GM23248 (cell line): ENCODE measurements at regions not wholly inside any gene's neighbourhood (a gene's known extent, or its start where the extent isn't known, plus 50 kb on each side); places are given as distances from the start of the nearest gene placed in this dataset.

Experiments
- DNase-seq: peaks from one replicate; pipeline ENCODE4 v3.0.0-alpha.2; 2015
- H2AFZ ChIP-seq: fragments of 200-600 bp; sonication (generic); 2 replicates; pipeline ENCODE4 v1.6.1; 2016; ENCODE audit warnings: antibody characterized with exemption
- H3F3A ChIP-seq: fragments of 200-600 bp; sonication (generic); 2 replicates; pipeline ENCODE4 v1.6.1; 2016; ENCODE audit warnings: mild to moderate bottlenecking, antibody characterized with exemption, mixed run types; ENCODE audit not compliant: insufficient read depth
- H3K27ac ChIP-seq: fragments of 200-600 bp; sonication (generic); 2 replicates; pipeline ENCODE4 v1.5.1; 2016; ENCODE audit warnings: mild to moderate bottlenecking
- H3K27me3 ChIP-seq: fragments of 200-600 bp; sonication (generic); replicated peaks from 2 replicates; pipeline ENCODE4 v1.6.1; 2016; ENCODE audit warnings: mild to moderate bottlenecking; ENCODE audit not compliant: insufficient read depth
- H3K36me3 ChIP-seq: fragments of 200-600 bp; sonication (generic); 2 replicates; pipeline ENCODE4 v1.6.1; 2016; ENCODE audit warnings: low read depth, mild to moderate bottlenecking
- H3K4me1 ChIP-seq: fragments of 200-600 bp; sonication (generic); 2 replicates; pipeline ENCODE4 v1.6.1; 2016; ENCODE audit warnings: mild to moderate bottlenecking; ENCODE audit not compliant: insufficient read depth
- H3K4me2 ChIP-seq: fragments of 200-600 bp; sonication (generic); one replicate; pipeline ENCODE4 v1.6.1; 2016; ENCODE audit warnings: mild to moderate bottlenecking; ENCODE audit not compliant: unreplicated experiment
- H3K4me3 ChIP-seq: fragments of 200-600 bp; sonication (generic); 2 replicates; pipeline ENCODE4 v1.5.1; 2016; ENCODE audit warnings: mild to moderate bottlenecking
- H3K79me2 ChIP-seq: fragments of 200-600 bp; sonication (generic); 2 replicates; pipeline ENCODE4 v1.6.1; 2016; ENCODE audit warnings: mild to moderate bottlenecking; ENCODE audit not compliant: insufficient read depth
- H3K9ac ChIP-seq: fragments of 200-600 bp; sonication (generic); 2 replicates; pipeline ENCODE4 v1.6.1; 2016; ENCODE audit warnings: mild to moderate bottlenecking
- H3K9me2 ChIP-seq: fragments of 200-600 bp; sonication (generic); 2 replicates; pipeline ENCODE4 v1.6.1; 2016; ENCODE audit warnings: mixed run types, mild to moderate bottlenecking, moderate library complexity; ENCODE audit not compliant: insufficient read depth
- H3K9me3 ChIP-seq: fragments of 200-600 bp; sonication (generic); one replicate; pipeline ENCODE4 v1.6.1; 2017; ENCODE audit warnings: low read depth
- H4K20me1 ChIP-seq: fragments of 200-600 bp; sonication (generic); 2 replicates; pipeline ENCODE4 v1.6.0; 2016; ENCODE audit not compliant: insufficient read depth
- EZH2 ChIP-seq: fragments of 200-600 bp; sonication (generic); IDR thresholded peaks from 2 replicates; pipeline ENCODE4 v1.6.1; 2018; ENCODE audit warnings: antibody characterized with exemption, mild to moderate bottlenecking; ENCODE audit not compliant: insufficient read depth, poor library complexity, severe bottlenecking
- EZH2phosphoT487 ChIP-seq: fragments of 200-600 bp; sonication (generic); IDR thresholded peaks from 2 replicates; pipeline ENCODE4 v1.6.1; 2018; ENCODE audit warnings: antibody characterized with exemption, moderate library complexity, mild to moderate bottlenecking, low read depth; ENCODE audit not compliant: insufficient read depth
- WGBS, 2 experiments: methylation state at CpG; one replicate each; pipeline ENCODE4 v1.1.6; 2015 to 2017; ENCODE audit warnings: low lambda C conversion rate in 2 of 2, low coverage in 1 of 2; ENCODE audit errors: missing lambda C conversion rate in 2 of 2; 5-methylcytosine and 5-hydroxymethylcytosine counted together
- in situ Hi-C: fragments of 300-500 bp; cut with MboI; formaldehyde crosslinking; loops from 2 replicates; pipeline ENCODE4 v1.15.0; 2020

- Histone ChIP-seq H3K4me2 (no peak overlapping the region), H3K4me3 (no peak overlapping the region), H2AFZ (no peak overlapping the region), H3K27ac (no peak overlapping the region), H3K9me3 (no peaks in the 10 kb centered on the region), H3F3A (no peaks in the 10 kb centered on the region), H3K9ac (no peak overlapping the region), H3K9me2 (no peaks in the 10 kb centered on the region), H3K79me2 (no peaks in the 10 kb centered on the region), H4K20me1 (no peaks in the 10 kb centered on the region), H3K27me3 (no peaks in the 10 kb centered on the region), H3K4me1 (no peaks in the 10 kb centered on the region), H3K36me3 (no peaks in the 10 kb centered on the region)
- no peak for TF ChIP-seq EZH2phosphoT487
- no peak for TF ChIP-seq EZH2
- in situ Hi-C loops = no loop called here
- no peak for DNase-seq
Observed at GRCh38 chrX:19285857-19286256, 57.9 kb upstream of the PDHA1 start.

GRCh38 chrX:19291086-19291485 is 52.6 kb upstream of the PDHA1 start:
- Histone ChIP-seq H3K79me2 (no peaks in the 10 kb centered on the region), H3K27me3 (no peaks in the 10 kb centered on the region), H3K36me3 (no peaks in the 10 kb centered on the region), H3K4me3 (no peak overlapping the region), H3K27ac (no peak overlapping the region), H2AFZ (no peak overlapping the region), H3K9ac (no peak overlapping the region), H3K4me1 (no peaks in the 10 kb centered on the region), H3K9me2 (no peaks in the 10 kb centered on the region), H4K20me1 (no peaks in the 10 kb centered on the region), H3K9me3 (no peaks in the 10 kb centered on the region), H3K4me2 (no peak overlapping the region), H3F3A (no peaks in the 10 kb centered on the region)
- in situ Hi-C loops = no loop called here
- 23 to 26% methylated on average over 5 of the region's 5 CpGs for WGBS, 2 experiments
- DNase-seq = no peak
- no peak for TF ChIP-seq EZH2phosphoT487

GRCh38 chrX:19293606-19294325 is 50.0 kb upstream of the PDHA1 start:
- 20 to 33% methylated on average over 6 of the region's 6 CpGs for WGBS, 2 experiments
- Histone ChIP-seq H3F3A (no peaks in the 10 kb centered on the region), H4K20me1 (no peaks in the 10 kb centered on the region)

More at GRCh38 chrX:19293606-19294325, 50.0 kb upstream of the PDHA1 start:
- no peaks in the 10 kb centered on the region for H3K4me1 ChIP-seq
- TF ChIP-seq EZH2 (no peak), EZH2phosphoT487 (no peak)
- no peak for DNase-seq
- no peak overlapping the region for H3K27ac ChIP-seq
- no peak overlapping the region for H2AFZ ChIP-seq
- H3K36me3 ChIP-seq = no peaks in the 10 kb centered on the region
- H3K9ac ChIP-seq = no peak overlapping the region
- H3K9me3 ChIP-seq = no peaks in the 10 kb centered on the region
- no peaks in the 10 kb centered on the region for H3K79me2 ChIP-seq
- no peaks in the 10 kb centered on the region for H3K9me2 ChIP-seq
- H3K27me3 ChIP-seq = no peaks in the 10 kb centered on the region
- no peak overlapping the region for H3K4me3 ChIP-seq
- H3K4me2 ChIP-seq = no peak overlapping the region
- in situ Hi-C loops = no loop called here
